HG02852 (cell line): ENCODE measurements at regions not wholly inside any gene's neighbourhood (a gene's known extent, or its start where the extent isn't known, plus 50 kb on each side); places are given as distances from the start of the nearest gene placed in this dataset.
"Not testable (repeated sequence)": the region's sequence is repeated elsewhere in the genome, so short reads cannot be mapped to it uniquely, and the experiment has no call there.

ENCODE experiments used
- ATAC-seq: cut with Tn5 transposase; IDR thresholded peaks from one replicate; pipeline ENCODE4 v1.9.1; 2021; ENCODE audit warnings: mild to moderate bottlenecking, moderate library complexity; ENCODE audit not compliant: unreplicated experiment

GRCh38 chr16:13336907-13337881 lies 435.8 kb downstream of the SHISA9 start:
- ATAC-seq: not testable (repeated sequence)

DNA sequence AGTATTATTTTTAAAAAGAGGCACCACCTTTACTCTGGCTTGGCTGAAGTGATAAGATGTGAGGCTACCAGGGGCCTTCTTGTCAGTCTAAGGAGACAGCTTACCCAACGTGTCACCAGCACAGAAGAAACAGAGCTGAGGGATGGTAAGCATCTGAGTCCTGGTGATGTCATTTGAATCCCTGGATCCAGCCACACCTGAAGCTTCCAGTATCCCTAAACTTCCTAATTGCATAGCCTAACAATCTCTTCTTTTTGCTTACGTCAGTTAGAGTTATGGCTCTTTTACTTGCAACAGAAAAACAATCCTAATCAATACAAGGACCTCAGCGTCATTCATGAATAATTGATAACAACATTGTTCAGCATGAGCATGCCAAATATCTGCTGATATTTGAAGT lies 436.6 kb downstream of the SHISA9 start:
- ATAC-seq: no peak

DNA sequence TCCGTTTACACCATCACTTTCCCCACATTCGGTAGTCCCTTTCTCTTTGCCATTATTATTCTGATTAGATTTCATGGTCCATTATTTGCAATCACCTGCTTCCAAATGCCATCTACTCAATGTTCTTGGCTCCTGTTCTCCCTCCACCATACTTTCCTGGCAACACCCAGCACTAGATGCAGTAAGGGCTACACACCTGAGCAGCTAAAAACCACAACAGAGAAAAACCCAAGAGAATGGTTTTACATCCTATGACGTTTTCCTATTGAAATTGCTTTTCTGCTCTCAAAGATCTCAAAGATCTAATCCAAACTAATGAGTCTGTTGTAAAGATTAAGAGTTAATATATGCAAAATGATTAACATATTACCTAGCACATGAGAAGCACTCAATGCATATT lies 441.3 kb downstream of the SHISA9 start:
- no peak for ATAC-seq

DNA sequence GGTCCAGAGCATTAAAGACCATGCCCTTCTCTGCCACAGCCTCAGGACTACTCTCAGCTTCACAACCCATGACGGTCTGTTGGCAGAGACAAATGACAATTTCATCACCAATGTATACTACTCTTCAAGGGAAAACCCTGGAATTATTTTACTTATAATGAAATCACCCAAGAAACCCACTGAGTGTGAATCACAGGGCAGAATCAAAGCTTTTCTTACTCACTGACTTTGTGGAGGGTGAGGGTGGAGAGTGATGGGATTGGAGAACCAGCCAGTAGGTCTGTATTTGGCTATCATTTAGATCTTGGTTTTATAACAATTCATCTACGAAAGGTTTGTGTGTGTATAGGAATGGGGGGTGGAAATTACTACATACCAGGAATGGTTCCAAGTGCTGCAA lies 442.6 kb downstream of the SHISA9 start:
- ATAC-seq: no peak

DNA sequence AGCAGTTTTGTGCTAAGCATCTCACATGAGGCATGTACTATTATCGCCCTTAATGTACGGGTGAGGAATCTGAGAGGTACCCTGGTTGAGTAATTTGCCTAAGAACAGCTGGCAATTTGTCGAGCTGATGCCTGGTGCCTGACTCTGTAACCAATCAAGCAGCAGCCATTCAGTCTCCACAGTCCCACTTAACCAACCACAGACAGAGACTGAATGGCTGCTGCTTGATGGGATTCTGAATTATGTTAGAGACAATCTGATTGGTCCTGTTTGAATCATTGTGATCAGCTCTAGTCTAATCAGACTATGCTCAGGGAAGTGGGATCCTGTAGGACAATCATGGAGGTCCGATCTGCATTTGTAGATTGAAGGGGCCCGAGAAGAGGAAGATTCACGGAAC lies 447.0 kb downstream of the SHISA9 start:
- ATAC-seq: no peak

- no peak for ATAC-seq
Observed at GRCh38 chr16:13350000-13350399, 448.6 kb downstream of the SHISA9 start.

DNA sequence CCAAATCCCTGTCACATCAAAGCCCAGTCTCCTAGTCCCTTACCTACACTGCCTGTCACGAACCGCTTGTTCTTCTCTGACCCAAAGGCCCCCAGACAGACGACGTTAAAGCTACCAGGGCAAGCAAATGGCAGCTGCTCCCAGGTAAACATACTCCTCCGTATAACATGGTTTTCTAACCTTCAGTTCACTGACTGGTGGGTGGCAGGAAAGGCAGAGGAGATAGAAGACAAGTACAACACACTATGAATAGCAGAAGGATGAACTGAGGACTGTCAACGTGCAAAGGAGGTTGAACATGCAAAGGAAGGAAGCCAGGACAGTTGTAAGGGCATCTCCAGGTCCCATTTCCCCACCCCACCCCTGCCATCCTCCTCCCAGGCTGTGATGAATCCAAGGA lies 449.8 kb downstream of the SHISA9 start:
- no peak for ATAC-seq

- no peak for ATAC-seq
Observed at GRCh38 chr16:13351601-13352217, 450.3 kb downstream of the SHISA9 start.

GRCh38 chr16:13352796-13353195 lies 451.4 kb downstream of the SHISA9 start:
- not testable (repeated sequence) for ATAC-seq

DNA sequence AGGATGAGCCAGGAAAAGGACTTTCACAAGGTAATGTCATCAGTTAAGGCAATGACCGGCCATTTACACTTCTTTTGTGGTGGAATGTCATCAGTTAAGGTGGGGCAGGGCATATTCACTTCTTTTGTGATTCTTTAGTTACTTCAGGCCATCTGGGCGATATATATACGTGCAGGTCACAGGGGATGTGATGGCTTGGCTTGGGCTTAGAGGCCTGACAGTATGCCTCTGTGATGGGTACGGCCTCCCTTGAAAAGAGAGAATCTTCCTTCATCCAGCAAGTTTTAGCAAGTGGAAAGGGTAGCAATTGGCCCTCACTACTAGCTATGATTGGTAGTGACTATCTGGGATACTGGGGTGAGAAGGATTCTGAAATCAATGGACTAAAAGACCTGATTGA lies 456.4 kb downstream of the SHISA9 start:
- not testable (repeated sequence) for ATAC-seq

DNA sequence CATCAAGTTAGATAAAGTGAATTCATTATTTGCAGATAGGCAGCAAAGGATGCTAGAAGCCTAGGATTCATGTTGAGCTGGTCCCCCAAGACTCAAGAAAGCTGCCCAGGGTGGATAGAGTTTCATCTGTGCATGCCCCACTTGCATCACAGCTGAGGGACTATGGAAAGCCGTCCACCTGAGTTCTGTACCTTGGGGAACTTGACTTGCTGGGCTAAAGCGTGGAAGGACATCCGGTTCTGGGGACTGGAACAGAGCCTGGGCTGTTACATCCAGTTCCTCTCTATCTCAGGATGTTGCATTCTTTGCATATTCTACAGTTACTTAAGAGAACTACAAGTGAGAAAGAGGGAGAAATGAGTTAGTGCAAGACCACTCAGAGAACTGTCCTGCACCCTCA lies 458.4 kb downstream of the SHISA9 start:
- no peak for ATAC-seq

DNA sequence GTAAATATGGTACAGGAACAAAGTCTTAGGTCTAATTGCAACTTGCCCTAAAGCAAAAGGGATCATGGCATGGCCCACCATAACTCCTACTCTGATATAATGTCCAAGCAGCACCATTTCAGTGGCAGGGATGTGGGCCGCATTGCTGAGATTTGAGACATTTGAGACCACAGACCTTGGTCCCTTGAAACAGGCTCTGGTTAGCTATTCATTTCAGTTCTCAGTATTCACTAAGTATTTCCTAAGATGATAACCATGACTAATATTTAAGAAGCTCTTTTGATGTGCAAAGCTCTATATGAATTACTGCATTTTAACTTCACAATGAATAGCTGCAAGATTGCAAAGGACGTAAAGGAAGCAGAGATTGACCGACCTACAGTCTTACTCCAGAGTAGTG lies 471.0 kb downstream of the SHISA9 start:
- no peak for ATAC-seq

DNA sequence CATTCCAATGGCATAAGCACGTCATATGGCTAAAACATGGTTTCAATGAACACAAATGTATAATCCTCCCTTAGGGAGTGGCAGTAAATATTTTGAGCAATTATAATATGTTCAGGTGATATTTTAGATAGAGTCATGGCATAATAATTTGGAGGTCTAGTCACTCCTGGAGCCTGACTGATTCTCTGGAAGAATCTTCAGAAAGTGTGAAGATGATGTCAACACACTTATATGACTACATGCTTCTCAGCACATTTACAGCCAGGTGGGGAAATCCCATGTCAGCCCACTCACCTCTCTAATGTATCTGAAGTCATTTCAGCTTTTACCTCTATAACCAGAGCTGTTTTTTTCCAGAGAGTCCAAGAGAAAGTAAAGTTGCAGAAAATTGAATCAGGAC lies 474.8 kb downstream of the SHISA9 start:
- ATAC-seq: no peak

DNA sequence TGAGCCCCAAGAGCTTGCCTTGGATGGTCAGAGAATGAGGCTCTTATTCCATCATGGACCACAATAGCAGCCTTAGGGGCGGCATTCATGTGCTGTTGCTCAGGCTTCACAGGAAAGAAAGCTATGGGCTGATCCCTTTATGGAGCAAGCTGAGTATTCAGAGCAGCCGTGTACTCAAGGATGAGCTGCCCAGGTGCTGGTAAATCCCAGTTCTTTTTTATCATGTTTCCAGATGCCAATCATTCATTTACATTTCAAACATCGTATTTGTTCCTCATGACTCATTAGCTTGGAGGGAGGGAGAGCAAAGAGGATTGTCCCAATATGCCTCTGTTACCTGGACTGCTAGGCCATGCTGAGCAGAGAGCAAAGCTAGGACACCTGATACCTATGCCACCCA lies 475.7 kb downstream of the SHISA9 start:
- ATAC-seq: no peak

DNA sequence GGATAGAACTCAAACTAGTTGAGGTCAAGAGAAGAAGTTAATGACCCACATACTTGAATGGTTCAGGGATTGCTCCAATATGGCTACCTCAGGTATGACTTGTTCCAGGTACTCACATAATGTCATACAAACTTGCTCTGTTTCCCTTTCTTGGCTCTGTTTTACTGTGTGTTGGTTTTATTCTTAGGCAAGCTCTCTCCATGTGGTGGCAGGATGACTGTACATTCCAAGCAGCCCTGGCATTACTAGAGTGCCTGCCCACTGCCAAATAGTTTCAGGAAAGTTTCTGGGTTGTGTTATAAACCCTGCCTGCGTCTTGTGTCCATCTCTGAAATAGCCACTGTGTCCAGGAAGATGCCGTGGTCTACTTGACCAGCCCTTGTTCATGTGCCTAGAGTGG lies 476.8 kb downstream of the SHISA9 start:
- no peak for ATAC-seq

DNA sequence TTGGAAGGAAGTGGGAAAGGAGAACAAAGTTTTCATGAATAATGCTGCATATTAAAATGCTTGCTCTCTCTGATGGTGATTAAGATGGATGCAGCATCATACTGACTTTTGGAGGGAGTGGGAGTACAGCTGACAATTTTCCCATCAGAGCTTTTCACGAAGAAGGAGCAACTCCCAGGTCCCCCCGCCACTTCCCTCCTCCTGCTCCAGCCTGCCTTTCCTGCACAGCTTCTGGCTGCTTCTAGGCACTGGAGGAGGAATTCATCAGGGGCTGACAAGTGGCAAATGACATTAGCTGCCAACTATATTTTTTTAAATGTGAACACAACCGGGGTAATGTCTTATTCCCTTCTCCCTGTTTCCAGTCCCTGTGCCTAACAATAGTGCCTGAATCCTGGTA lies 477.9 kb downstream of the SHISA9 start:
- ATAC-seq: no peak

DNA sequence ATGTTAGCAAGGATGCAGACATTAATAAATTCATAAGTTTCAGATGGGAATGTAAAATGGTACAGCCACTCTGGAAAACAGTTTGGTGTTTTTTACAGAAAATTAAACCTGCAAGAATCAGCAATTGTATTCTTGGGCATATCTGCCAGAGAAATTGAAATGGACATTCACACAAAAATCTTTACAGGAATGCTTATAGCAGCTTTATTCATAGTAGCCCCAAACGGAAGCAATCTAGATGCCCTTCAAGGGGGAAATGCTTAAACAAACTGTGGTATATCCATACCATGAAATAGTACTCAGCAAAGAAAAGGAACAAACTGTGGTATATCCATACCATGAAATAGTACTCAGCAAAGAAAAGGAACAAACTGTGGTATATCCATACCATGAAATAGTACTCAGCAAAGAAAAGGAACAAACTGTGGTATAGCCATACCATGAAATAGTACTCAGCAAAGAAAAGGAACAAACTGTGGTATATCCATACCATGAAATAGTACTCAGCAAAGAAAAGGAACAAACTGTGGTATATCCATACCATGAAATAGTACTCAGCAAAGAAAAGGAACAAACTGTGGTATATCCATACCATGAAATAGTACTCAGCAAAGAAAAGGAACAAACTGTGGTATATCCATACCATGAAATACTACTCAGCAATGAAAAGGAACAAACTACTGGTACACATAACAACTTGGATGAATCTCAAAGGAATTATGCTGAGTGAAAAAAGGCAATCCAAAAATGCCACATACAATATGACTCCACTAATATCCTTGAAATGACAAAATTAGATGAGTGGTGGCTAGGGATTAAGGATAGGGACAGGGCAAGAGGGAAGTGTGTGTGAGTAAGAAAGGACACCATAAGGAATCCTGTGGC lies 484.0 kb downstream of the SHISA9 start:
- not testable (repeated sequence) for ATAC-seq

DNA sequence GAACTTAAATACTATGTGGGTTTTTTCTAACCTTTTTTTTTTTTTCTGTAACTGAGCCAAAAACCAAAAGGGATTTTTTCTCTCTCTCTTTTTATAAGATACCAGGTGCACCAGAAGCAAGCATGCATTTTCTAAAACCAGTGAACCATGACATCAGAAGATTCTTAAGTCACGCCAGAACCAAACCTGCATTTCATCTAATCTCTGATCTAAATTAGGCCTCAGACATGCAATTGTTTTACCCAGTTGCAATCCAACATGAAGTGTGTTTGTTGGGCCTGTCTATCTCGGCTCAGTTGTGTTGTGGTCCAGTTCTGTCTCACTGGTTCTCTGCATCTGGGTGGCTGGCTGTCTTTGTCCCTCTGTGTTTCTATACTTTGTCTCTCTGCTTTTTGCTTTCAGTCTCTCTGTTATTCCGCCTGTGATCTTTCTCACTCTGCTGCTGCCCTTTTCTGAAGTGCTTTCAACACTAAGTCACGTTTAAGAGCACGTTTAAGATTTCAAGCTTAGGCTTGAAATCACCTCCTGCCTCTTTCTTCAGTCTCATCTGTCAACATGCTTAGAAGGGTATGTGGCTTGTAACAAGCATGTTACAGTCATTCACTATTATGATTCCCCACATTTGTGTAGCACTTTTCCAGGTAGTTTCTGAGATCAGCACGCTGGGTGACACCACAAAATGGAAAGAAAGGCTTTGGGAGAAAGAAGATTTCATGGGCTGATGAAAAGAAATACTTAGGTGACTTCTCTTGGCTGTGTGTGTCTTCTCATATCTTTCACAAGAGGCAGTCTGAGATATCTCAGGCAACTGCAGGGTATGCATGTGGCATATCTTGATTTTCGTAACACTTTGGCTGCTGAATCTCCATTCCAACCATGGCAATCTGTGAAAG lies 488.9 kb downstream of the SHISA9 start:
- peak; percentile 80 for ATAC-seq

- no peak for ATAC-seq
Observed at GRCh38 chr16:13390986-13391305, 489.5 kb downstream of the SHISA9 start.

- no peak for ATAC-seq
Observed at GRCh38 chr16:13391337-13391736, 489.9 kb downstream of the SHISA9 start.
